ENCODE measurements at regions not wholly inside any gene's neighbourhood (a gene's known extent, or its start where the extent isn't known, plus 50 kb on each side); places are given as distances from the start of the nearest gene placed in this dataset.

DNA sequence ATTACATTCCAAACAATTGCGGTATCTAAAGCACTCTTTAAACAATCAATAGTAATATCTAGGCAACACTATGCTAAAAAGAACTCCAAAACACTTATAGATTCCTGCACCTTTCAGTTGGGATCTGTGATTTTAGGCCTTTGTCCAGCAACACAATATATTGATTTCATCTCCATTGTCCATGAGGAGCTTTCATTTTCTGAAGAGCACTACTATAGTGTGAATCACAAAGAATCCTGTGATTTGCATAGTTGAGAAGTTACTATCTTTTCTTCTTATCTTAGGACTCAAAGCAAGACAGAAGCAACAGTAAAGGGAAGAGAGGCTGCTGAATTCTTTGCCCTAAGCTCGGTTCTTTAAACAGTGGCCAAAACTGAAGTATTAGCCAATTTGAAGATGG is 846.8 kb downstream of the IPMK start:
- TF ChIP-seq, protein P1, sequence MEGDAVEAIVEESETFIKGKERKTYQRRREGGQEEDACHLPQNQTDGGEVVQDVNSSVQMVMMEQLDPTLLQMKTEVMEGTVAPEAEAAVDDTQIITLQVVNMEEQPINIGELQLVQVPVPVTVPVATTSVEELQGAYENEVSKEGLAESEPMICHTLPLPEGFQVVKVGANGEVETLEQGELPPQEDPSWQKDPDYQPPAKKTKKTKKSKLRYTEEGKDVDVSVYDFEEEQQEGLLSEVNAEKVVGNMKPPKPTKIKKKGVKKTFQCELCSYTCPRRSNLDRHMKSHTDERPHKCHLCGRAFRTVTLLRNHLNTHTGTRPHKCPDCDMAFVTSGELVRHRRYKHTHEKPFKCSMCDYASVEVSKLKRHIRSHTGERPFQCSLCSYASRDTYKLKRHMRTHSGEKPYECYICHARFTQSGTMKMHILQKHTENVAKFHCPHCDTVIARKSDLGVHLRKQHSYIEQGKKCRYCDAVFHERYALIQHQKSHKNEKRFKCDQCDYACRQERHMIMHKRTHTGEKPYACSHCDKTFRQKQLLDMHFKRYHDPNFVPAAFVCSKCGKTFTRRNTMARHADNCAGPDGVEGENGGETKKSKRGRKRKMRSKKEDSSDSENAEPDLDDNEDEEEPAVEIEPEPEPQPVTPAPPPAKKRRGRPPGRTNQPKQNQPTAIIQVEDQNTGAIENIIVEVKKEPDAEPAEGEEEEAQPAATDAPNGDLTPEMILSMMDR (conservative IDR thresholded peaks at IDR 0.05; ENCODE audit: low read depth in 2 of 2) = no peak
- no peak for TF ChIP-seq NANOG (IDR thresholded peaks at IDR 0.05; ENCODE audit: borderline replicate concordance)
- no peak for TF ChIP-seq EZH2 (IDR thresholded peaks at IDR 0.05; ENCODE audit: low read depth, unreplicated experiment)
- TF ChIP-seq EZH2phosphoT487 (IDR thresholded peaks at IDR 0.05; ENCODE audit: unreplicated experiment) = no peak
- TF ChIP-seq, protein P2, sequence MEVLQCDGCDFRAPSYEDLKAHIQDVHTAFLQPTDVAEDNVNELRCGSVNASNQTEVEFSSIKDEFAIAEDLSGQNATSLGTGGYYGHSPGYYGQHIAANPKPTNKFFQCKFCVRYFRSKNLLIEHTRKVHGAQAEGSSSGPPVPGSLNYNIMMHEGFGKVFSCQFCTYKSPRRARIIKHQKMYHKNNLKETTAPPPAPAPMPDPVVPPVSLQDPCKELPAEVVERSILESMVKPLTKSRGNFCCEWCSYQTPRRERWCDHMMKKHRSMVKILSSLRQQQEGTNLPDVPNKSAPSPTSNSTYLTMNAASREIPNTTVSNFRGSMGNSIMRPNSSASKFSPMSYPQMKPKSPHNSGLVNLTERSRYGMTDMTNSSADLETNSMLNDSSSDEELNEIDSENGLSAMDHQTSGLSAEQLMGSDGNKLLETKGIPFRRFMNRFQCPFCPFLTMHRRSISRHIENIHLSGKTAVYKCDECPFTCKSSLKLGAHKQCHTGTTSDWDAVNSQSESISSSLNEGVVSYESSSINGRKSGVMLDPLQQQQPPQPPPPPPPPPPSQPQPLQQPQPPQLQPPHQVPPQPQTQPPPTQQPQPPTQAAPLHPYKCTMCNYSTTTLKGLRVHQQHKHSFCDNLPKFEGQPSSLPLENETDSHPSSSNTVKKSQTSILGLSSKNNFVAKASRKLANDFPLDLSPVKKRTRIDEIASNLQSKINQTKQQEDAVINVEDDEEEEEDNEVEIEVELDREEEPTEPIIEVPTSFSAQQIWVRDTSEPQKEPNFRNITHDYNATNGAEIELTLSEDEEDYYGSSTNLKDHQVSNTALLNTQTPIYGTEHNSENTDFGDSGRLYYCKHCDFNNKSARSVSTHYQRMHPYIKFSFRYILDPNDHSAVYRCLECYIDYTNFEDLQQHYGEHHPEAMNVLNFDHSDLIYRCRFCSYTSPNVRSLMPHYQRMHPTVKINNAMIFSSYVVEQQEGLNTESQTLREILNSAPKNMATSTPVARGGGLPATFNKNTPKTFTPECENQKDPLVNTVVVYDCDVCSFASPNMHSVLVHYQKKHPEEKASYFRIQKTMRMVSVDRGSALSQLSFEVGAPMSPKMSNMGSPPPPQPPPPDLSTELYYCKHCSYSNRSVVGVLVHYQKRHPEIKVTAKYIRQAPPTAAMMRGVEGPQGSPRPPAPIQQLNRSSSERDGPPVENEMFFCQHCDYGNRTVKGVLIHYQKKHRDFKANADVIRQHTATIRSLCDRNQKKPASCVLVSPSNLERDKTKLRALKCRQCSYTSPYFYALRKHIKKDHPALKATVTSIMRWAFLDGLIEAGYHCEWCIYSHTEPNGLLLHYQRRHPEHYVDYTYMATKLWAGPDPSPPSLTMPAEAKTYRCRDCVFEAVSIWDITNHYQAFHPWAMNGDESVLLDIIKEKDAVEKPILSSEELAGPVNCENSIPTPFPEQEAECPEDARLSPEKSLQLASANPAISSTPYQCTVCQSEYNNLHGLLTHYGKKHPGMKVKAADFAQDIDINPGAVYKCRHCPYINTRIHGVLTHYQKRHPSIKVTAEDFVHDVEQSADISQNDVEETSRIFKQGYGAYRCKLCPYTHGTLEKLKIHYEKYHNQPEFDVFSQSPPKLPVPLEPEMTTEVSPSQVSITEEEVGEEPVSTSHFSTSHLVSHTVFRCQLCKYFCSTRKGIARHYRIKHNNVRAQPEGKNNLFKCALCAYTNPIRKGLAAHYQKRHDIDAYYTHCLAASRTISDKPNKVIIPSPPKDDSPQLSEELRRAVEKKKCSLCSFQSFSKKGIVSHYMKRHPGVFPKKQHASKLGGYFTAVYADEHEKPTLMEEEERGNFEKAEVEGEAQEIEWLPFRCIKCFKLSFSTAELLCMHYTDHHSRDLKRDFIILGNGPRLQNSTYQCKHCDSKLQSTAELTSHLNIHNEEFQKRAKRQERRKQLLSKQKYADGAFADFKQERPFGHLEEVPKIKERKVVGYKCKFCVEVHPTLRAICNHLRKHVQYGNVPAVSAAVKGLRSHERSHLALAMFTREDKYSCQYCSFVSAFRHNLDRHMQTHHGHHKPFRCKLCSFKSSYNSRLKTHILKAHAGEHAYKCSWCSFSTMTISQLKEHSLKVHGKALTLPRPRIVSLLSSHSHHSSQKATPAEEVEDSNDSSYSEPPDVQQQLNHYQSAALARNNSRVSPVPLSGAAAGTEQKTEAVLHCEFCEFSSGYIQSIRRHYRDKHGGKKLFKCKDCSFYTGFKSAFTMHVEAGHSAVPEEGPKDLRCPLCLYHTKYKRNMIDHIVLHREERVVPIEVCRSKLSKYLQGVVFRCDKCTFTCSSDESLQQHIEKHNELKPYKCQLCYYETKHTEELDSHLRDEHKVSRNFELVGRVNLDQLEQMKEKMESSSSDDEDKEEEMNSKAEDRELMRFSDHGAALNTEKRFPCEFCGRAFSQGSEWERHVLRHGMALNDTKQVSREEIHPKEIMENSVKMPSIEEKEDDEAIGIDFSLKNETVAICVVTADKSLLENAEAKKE (CRISPR knock-in tag; IDR thresholded peaks at IDR 0.05) = no peak
- TF ChIP-seq JUNB (IDR thresholded peaks at IDR 0.05; ENCODE audit: unreplicated experiment) = no peak
- no peak for TF ChIP-seq POLR2AphosphoS5 (IDR thresholded peaks at IDR 0.05; ENCODE audit: low read depth)
- TF ChIP-seq, protein P3, sequence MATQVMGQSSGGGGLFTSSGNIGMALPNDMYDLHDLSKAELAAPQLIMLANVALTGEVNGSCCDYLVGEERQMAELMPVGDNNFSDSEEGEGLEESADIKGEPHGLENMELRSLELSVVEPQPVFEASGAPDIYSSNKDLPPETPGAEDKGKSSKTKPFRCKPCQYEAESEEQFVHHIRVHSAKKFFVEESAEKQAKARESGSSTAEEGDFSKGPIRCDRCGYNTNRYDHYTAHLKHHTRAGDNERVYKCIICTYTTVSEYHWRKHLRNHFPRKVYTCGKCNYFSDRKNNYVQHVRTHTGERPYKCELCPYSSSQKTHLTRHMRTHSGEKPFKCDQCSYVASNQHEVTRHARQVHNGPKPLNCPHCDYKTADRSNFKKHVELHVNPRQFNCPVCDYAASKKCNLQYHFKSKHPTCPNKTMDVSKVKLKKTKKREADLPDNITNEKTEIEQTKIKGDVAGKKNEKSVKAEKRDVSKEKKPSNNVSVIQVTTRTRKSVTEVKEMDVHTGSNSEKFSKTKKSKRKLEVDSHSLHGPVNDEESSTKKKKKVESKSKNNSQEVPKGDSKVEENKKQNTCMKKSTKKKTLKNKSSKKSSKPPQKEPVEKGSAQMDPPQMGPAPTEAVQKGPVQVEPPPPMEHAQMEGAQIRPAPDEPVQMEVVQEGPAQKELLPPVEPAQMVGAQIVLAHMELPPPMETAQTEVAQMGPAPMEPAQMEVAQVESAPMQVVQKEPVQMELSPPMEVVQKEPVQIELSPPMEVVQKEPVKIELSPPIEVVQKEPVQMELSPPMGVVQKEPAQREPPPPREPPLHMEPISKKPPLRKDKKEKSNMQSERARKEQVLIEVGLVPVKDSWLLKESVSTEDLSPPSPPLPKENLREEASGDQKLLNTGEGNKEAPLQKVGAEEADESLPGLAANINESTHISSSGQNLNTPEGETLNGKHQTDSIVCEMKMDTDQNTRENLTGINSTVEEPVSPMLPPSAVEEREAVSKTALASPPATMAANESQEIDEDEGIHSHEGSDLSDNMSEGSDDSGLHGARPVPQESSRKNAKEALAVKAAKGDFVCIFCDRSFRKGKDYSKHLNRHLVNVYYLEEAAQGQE (IDR thresholded peaks at IDR 0.05; ENCODE audit: unreplicated experiment) = no peak
- TF ChIP-seq CREB1 (CRISPR knock-in tag; IDR thresholded peaks at IDR 0.05; ENCODE audit: low read depth) = no peak
- TF ChIP-seq, protein P4, sequence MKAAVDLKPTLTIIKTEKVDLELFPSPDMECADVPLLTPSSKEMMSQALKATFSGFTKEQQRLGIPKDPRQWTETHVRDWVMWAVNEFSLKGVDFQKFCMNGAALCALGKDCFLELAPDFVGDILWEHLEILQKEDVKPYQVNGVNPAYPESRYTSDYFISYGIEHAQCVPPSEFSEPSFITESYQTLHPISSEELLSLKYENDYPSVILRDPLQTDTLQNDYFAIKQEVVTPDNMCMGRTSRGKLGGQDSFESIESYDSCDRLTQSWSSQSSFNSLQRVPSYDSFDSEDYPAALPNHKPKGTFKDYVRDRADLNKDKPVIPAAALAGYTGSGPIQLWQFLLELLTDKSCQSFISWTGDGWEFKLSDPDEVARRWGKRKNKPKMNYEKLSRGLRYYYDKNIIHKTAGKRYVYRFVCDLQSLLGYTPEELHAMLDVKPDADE (IDR thresholded peaks at IDR 0.05) = no peak
